Ishikawa (cell line): ENCODE measurements at regions not wholly inside any gene's neighbourhood (a gene's known extent, or its start where the extent isn't known, plus 50 kb on each side); places are given as distances from the start of the nearest gene placed in this dataset.

Experiments
- CEBPB ChIP-seq: IDR thresholded peaks from 2 replicates; pipeline ENCODE4 v1.6.1; 2012
- CREB1 ChIP-seq: IDR thresholded peaks from 2 replicates; pipeline ENCODE4 v1.6.1; 2012; ENCODE audit warnings: low read depth
- EGR1 ChIP-seq: IDR thresholded peaks from 2 replicates; pipeline ENCODE4 v1.6.1; 2012
- EP300 ChIP-seq: IDR thresholded peaks from 2 replicates; pipeline ENCODE4 v1.6.1; 2012; ENCODE audit warnings: borderline replicate concordance
- FOXM1 ChIP-seq: IDR thresholded peaks from 2 replicates; pipeline ENCODE4 v1.6.1; 2012; ENCODE audit warnings: low read depth, borderline replicate concordance
- NFIC ChIP-seq: IDR thresholded peaks from 2 replicates; pipeline ENCODE4 v1.6.1; 2012
- RAD21 ChIP-seq: IDR thresholded peaks from 2 replicates; pipeline ENCODE4 v1.6.1; 2012; ENCODE audit warnings: low read depth
- REST ChIP-seq: IDR thresholded peaks from 2 replicates; pipeline ENCODE4 v1.6.1; 2012; ENCODE audit warnings: low read depth, mild to moderate bottlenecking
- TAF1 ChIP-seq: IDR thresholded peaks from 2 replicates; pipeline ENCODE4 v1.6.1; 2012; ENCODE audit warnings: low read depth, mild to moderate bottlenecking
- TCF12 ChIP-seq: IDR thresholded peaks from 2 replicates; pipeline ENCODE4 v1.6.1; 2012; ENCODE audit warnings: low read depth
- TEAD4 ChIP-seq: IDR thresholded peaks from 2 replicates; pipeline ENCODE4 v1.6.1; 2012
- USF1 ChIP-seq: IDR thresholded peaks from 2 replicates; pipeline ENCODE4 v1.6.1; 2012
- YY1 ChIP-seq: IDR thresholded peaks from 2 replicates; pipeline ENCODE4 v1.6.1; 2012; ENCODE audit warnings: low read depth
- ZBTB7A ChIP-seq: IDR thresholded peaks from 2 replicates; pipeline ENCODE4 v1.6.1; 2012; ENCODE audit warnings: low read depth
- TF ChIP-seq, protein P1 (sequence below): IDR thresholded peaks from 2 replicates; pipeline ENCODE4 v1.6.1; 2012

DNA sequence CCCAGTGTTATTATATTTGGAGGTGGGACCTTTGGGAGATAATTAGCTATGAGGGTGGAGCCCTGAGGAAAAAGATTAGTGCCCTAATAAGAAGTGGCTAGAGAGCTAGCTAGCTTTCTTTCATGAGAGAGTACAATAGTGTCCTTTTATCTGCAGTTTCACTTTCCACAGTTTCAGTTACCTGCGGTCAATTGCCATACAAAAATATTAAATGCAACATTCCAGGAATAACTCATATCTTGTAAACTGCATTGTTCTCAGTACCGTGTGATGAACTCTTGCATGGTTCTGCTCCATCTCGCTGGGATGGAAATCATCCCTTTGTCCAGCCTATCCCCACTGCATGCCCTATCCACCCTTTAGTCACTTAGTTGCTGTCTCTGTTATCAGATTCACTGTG lies 201.6 kb downstream of the RWDD3 start:
- no peak for TF ChIP-seq RAD21
- TF ChIP-seq NFIC = no peak
- TF ChIP-seq EP300 = no peak
- no peak for TF ChIP-seq FOXM1
- no peak for TF ChIP-seq CREB1
- no peak for TF ChIP-seq ZBTB7A
- no peak for TF ChIP-seq EGR1

GRCh38 chr1:95437011-95437410 lies 203.0 kb downstream of the RWDD3 start:
- TF ChIP-seq USF1 (no peak), CREB1 (no peak), TEAD4 (no peak), TAF1 (no peak), CEBPB (no peak), FOXM1 (no peak), YY1 (no peak), EGR1 (no peak), NFIC (no peak), EP300 (no peak), ZBTB7A (no peak), TCF12 (no peak), REST (no peak), RAD21 (no peak)
- TF ChIP-seq, protein P1, sequence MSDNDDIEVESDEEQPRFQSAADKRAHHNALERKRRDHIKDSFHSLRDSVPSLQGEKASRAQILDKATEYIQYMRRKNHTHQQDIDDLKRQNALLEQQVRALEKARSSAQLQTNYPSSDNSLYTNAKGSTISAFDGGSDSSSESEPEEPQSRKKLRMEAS = no peak

DNA sequence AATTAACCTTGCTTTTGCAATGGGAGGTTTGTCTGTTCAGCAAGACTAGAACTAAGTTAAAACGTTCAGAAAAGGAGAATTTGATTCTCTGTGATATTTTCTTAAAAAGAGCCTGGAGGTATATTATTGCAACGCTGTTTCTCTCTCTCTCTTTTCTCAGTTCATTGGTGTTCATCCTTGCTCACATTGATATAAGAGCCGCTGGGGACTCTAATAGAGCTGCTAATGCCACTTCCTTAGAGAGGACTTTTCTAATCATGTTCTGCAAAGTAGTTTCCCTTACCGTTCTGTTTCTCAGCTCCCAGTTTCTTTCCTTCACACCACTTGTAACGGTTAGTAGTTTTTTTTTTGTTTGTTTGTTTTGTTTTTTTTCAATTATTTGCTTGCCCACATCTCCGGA lies 203.8 kb downstream of the RWDD3 start:
- TF ChIP-seq YY1 (no peak), ZBTB7A (no peak), REST (no peak), CREB1 (no peak), CEBPB (no peak), EGR1 (no peak)

GRCh38 chr1:95438218-95438948 lies 204.4 kb downstream of the RWDD3 start:
- TF ChIP-seq CREB1 = no peak
- no peak for TF ChIP-seq TCF12
- TF ChIP-seq TEAD4 = no peak
- no peak for TF ChIP-seq RAD21
- no peak for TF ChIP-seq USF1
- no peak for TF ChIP-seq TAF1
- TF ChIP-seq EP300 = no peak
- TF ChIP-seq CEBPB = no peak
- no peak for TF ChIP-seq YY1
- no peak for TF ChIP-seq ZBTB7A
- TF ChIP-seq NFIC = no peak
- no peak for TF ChIP-seq EGR1
- no peak for TF ChIP-seq FOXM1
- TF ChIP-seq REST = no peak

DNA sequence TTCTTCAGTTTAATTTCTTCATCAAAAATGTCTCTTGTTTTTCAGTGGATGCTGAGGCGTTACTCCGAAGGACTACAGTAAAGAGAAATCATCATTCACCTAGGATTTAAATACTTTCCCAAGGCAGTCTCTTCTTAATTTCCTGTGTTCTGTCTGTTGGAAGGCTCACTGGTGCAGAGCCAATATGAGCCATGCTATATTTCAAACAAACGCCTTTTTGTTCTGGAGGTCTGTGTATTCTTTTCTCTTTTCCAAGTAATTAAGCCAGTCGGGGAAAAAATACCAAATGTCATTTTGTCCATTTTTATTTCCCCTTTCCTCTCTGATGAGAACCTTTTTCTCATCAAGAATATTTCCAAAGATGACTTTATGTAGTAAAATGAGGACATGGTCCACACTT lies 206.5 kb downstream of the RWDD3 start:
- TF ChIP-seq CREB1 (no peak), USF1 (no peak), EP300 (no peak), CEBPB (no peak), FOXM1 (no peak), YY1 (no peak), TEAD4 (no peak), EGR1 (no peak), ZBTB7A (no peak), TCF12 (no peak), RAD21 (no peak), REST (no peak), TAF1 (no peak)
- TF ChIP-seq, protein P1 = no peak
